H1 (cell line): ENCODE measurements at regions not wholly inside any gene's neighbourhood (a gene's known extent, or its start where the extent isn't known, plus 50 kb on each side); places are given as distances from the start of the nearest gene placed in this dataset.

Experiments used
- CTCF ChIA-PET: fragments of 300-600 bp; sonication (Branson Sonifier 250); formaldehyde crosslinking; loops from one replicate; lab custom pipeline; 2021; ENCODE audit not compliant: partially characterized antibody; lab: Charles Lee
- POLR2A ChIA-PET: fragments of 300-600 bp; sonication (Branson Sonifier 250); formaldehyde crosslinking; loops from one replicate; lab custom pipeline; 2021; ENCODE audit warnings: inconsistent platforms; ENCODE audit not compliant: partially characterized antibody; lab: Charles Lee
- DNase-seq, 2 experiments: peaks; one replicate each; pipeline versions ENCODE4 v3.0.0 to v3.0.0-alpha.2; 2010 to 2022; ENCODE audit warnings: low spot score in 2 of 2, low read depth in 1 of 2, mixed read lengths in 1 of 2
- FAIRE-seq: peaks from 2 replicates; lab custom pipeline; 2011; peaks lifted over from hg19 to GRCh38; lab: Jason Lieb, UNC
- H2AFZ ChIP-seq: 2 replicates; pipeline ENCODE4 v1.8.1; 2012; ENCODE audit warnings: low read length, inconsistent platforms
- H2AK5ac ChIP-seq: 2 replicates; pipeline ENCODE4 v1.6.1; 2013; ENCODE audit warnings: low read depth, low read length
- H2BK120ac ChIP-seq: replicated peaks from 2 replicates; pipeline ENCODE3; 2013; ENCODE audit warnings: low read depth, low read length, inconsistent platforms
- H2BK12ac ChIP-seq: 2 replicates; pipeline ENCODE4 v1.6.1; 2013; ENCODE audit warnings: low read depth, low read length
- H2BK15ac ChIP-seq: 2 replicates; pipeline ENCODE4 v1.6.1; 2013; ENCODE audit warnings: low read length
- H2BK20ac ChIP-seq: 2 replicates; pipeline ENCODE4 v1.6.1; 2013; ENCODE audit warnings: low read length
- H2BK5ac ChIP-seq: 2 replicates; pipeline ENCODE4 v1.6.1; 2013; ENCODE audit warnings: low read depth, low read length
- H3K14ac ChIP-seq: 2 replicates; pipeline ENCODE4 v1.6.1; 2013; ENCODE audit warnings: inconsistent platforms; ENCODE audit not compliant: insufficient read length
- H3K18ac ChIP-seq: 2 replicates; pipeline ENCODE4 v1.6.1; 2013; ENCODE audit warnings: low read length; ENCODE audit errors: extremely low read depth
- H3K23ac ChIP-seq: 2 replicates; pipeline ENCODE4 v1.6.1; 2013; ENCODE audit warnings: inconsistent platforms; ENCODE audit not compliant: insufficient read length
- H3K23me2 ChIP-seq: 2 replicates; pipeline ENCODE4 v1.6.1; 2013; ENCODE audit warnings: low read depth, low read length
- H3K27ac ChIP-seq: 2 replicates; pipeline ENCODE4 v1.6.1; 2011; ENCODE audit warnings: low read depth, low read length, inconsistent platforms
- H3K27me3 ChIP-seq, 4 experiments: replicated peaks in 1 of 4; 1 replicate in 1 of 4; 2 replicates in 3 of 4; pipeline versions ENCODE4 v1.6.1 to v1.8.1; 2011 to 2013; ENCODE audit warnings: low read length in 3 of 4, mild to moderate bottlenecking in 3 of 4, inconsistent platforms in 2 of 4, mixed read lengths in 2 of 4, moderate library complexity in 1 of 4; ENCODE audit not compliant: control insufficient read depth in 3 of 4, insufficient read depth in 3 of 4; ENCODE audit errors: extremely low read depth in 1 of 4
- H3K36me3 ChIP-seq, 4 experiments: 2 replicates each; pipeline versions ENCODE4 v1.6.1 to v1.8.1; 2011 to 2013; ENCODE audit warnings: mild to moderate bottlenecking in 4 of 4, low read length in 3 of 4, moderate library complexity in 2 of 4, control low read depth in 1 of 4, inconsistent platforms in 1 of 4; ENCODE audit not compliant: insufficient read depth in 4 of 4, control insufficient read depth in 2 of 4
- H3K4ac ChIP-seq: replicated peaks from 2 replicates; pipeline ENCODE3; 2013; ENCODE audit warnings: low read length, low read depth, mixed read lengths, inconsistent platforms; ENCODE audit not compliant: insufficient read length
- H3K4me1 ChIP-seq, 4 experiments: replicated peaks in 1 of 4; 1 replicate in 1 of 4; 2 replicates in 3 of 4; pipeline versions ENCODE4 v1.6.1 to v1.8.1; 2011 to 2013; ENCODE audit warnings: low read length in 3 of 4, inconsistent platforms in 2 of 4, mixed read lengths in 1 of 4; ENCODE audit not compliant: insufficient read depth in 4 of 4, control insufficient read depth in 3 of 4
- H3K4me2 ChIP-seq, 2 experiments: 2 replicates each; pipeline versions ENCODE4 v1.6.1 to v1.8.1; 2011 to 2013; ENCODE audit warnings: low read depth in 2 of 2, low read length in 2 of 2, control low read depth in 1 of 2, inconsistent platforms in 1 of 2, mild to moderate bottlenecking in 1 of 2; ENCODE audit not compliant: insufficient read depth in 1 of 2
- H3K4me3 ChIP-seq, 4 experiments: fragments of 200-600, 300-600 bp in 1 of 4; sonication (generic), shearing (Covaris generic), sonication (Bioruptor Twin) in 1 of 4; 2 replicates each; pipeline versions ENCODE4 v1.5.1 to v1.8.1; 2011 to 2016; ENCODE audit warnings: low read length in 4 of 4, low read depth in 3 of 4, control low read depth in 2 of 4, inconsistent platforms in 2 of 4, mild to moderate bottlenecking in 2 of 4, mixed read lengths in 1 of 4, moderate library complexity in 1 of 4; ENCODE audit not compliant: insufficient read depth in 2 of 4; ENCODE audit errors: extremely low read depth in 1 of 4
- H3K56ac ChIP-seq: replicated peaks from 2 replicates; pipeline ENCODE3; 2013; ENCODE audit warnings: low read depth, mild to moderate bottlenecking, mixed read lengths, low read length, inconsistent platforms; ENCODE audit not compliant: insufficient read length
- H3K79me1 ChIP-seq: 2 replicates; pipeline ENCODE4 v1.6.1; 2013; ENCODE audit warnings: low read depth, low read length, control low read depth
- H3K79me2 ChIP-seq, 2 experiments: 2 replicates each; pipeline versions ENCODE4 v1.6.1 to v1.8.1; 2012 to 2013; ENCODE audit warnings: low read length in 2 of 2, mild to moderate bottlenecking in 2 of 2, inconsistent platforms in 1 of 2; ENCODE audit not compliant: insufficient read depth in 2 of 2, control insufficient read depth in 1 of 2
- H3K9ac ChIP-seq, 4 experiments: replicated peaks in 1 of 4; 1 replicate in 1 of 4; 2 replicates in 3 of 4; pipeline versions ENCODE4 v1.6.1 to v1.8.1; 2011 to 2013; ENCODE audit warnings: low read depth in 3 of 4, low read length in 3 of 4, control low read depth in 2 of 4, mild to moderate bottlenecking in 2 of 4, moderate library complexity in 2 of 4, inconsistent platforms in 1 of 4; ENCODE audit errors: extremely low read depth in 1 of 4
- H3K9me3 ChIP-seq, 2 experiments: 2 replicates each; pipeline versions ENCODE4 v1.6.1 to v1.8.1; 2012 to 2013; ENCODE audit warnings: mild to moderate bottlenecking in 2 of 2, moderate library complexity in 2 of 2, control low read depth in 1 of 2, inconsistent platforms in 1 of 2, low read depth in 1 of 2, low read length in 1 of 2, mixed read lengths in 1 of 2; ENCODE audit not compliant: insufficient read depth in 2 of 2
- H4K20me1 ChIP-seq, 2 experiments: replicated peaks in 1 of 2; 2 replicates each; pipeline versions ENCODE3 to v1.8.1; 2011 to 2013; ENCODE audit warnings: inconsistent platforms in 2 of 2, low read length in 2 of 2, mild to moderate bottlenecking in 1 of 2; ENCODE audit not compliant: insufficient read depth in 2 of 2, control insufficient read depth in 1 of 2
- H4K5ac ChIP-seq: 2 replicates; pipeline ENCODE4 v1.6.1; 2013; ENCODE audit warnings: low read length, low read depth, mixed read lengths, inconsistent platforms; ENCODE audit not compliant: insufficient read length
- H4K8ac ChIP-seq: 2 replicates; pipeline ENCODE4 v1.8.0; 2013; ENCODE audit warnings: mild to moderate bottlenecking, moderate library complexity, low read length, inconsistent platforms; ENCODE audit not compliant: insufficient read depth; ENCODE audit errors: extremely low read depth
- H4K91ac ChIP-seq: replicated peaks from 2 replicates; pipeline ENCODE3; 2013; ENCODE audit warnings: low read length, mixed read lengths, inconsistent platforms; ENCODE audit not compliant: insufficient read length
- CBX5 ChIP-seq: fragments of 300-800, 300-1000 bp; sonication (generic); IDR thresholded peaks from 2 replicates; pipeline ENCODE4 v1.7.1; 2016; ENCODE audit warnings: antibody characterized with exemption, low read length, low read depth
- POU5F1 ChIP-seq: IDR thresholded peaks from 2 replicates; pipeline ENCODE4 v1.6.1; 2011; ENCODE audit warnings: low read depth, mild to moderate bottlenecking, low read length, moderate library complexity
- RXRA ChIP-seq: IDR thresholded peaks from 2 replicates; pipeline ENCODE4 v1.6.1; 2011; ENCODE audit warnings: low read depth, mild to moderate bottlenecking, low read length, moderate library complexity; ENCODE audit not compliant: insufficient read depth
- SP4 ChIP-seq: IDR thresholded peaks from 2 replicates; pipeline ENCODE4 v1.6.1; 2012; ENCODE audit warnings: low read length, inconsistent platforms
- WGBS, 2 experiments: shearing (Covaris generic) in 1 of 2; methylation state at CpG; one replicate each; pipeline versions ENCODE4 v1.1.6 to v1.1.7; 2013 to 2015; ENCODE audit warnings: low lambda C conversion rate in 2 of 2, mixed read lengths in 2 of 2, inconsistent platforms in 1 of 2, low coverage in 1 of 2, missing lambda C conversion rate in 1 of 2; ENCODE audit not compliant: insufficient replicate concordance in 2 of 2, insufficient coverage in 1 of 2, insufficient read length in 1 of 2; ENCODE audit errors: extremely low coverage in 1 of 2, missing lambda C conversion rate in 1 of 2; 5-methylcytosine and 5-hydroxymethylcytosine counted together

- Histone ChIP-seq H3K14ac (no peak overlapping the region), H3K79me1 (no peaks in the 10 kb centered on the region), H3K36me3 (no peaks in the 10 kb centered on the region; a peak in 1 of 8 replicates), H3K27ac (no peak overlapping the region), H3K4me2 (no peak overlapping the region), H3K4ac (no peak overlapping the region), H2BK12ac (no peak overlapping the region), H2BK120ac (no peak overlapping the region), H3K56ac (no peak overlapping the region), H2AFZ (no peak overlapping the region), H4K5ac (no peak overlapping the region), H3K27me3 (no peaks in the 10 kb centered on the region), H3K9ac (no peak overlapping the region), H3K23me2 (no peaks in the 10 kb centered on the region), H3K4me3 (no peak overlapping the region), H2BK15ac (no peak overlapping the region), H3K9me3 (peaks cover 56 to 65% of the 10 kb centered on the region in 2 experiments), H3K23ac (no peak overlapping the region), H3K18ac (no peak overlapping the region), H3K4me1 (no peaks in the 10 kb centered on the region), H2AK5ac (no peak overlapping the region), H3K79me2 (no peaks in the 10 kb centered on the region), H4K91ac (no peak overlapping the region), H4K8ac (no peak overlapping the region), H2BK20ac (no peak overlapping the region), H4K20me1 (no peaks in the 10 kb centered on the region), H2BK5ac (no peak overlapping the region)
- ChIA-PET CTCF (no interaction called here), POLR2A (no interaction called here)
- WGBS, 2 experiments, result 76% methylated on average over 1 of the region's 1 CpG; no CpG with 5 or more reads in 1 of the 2 experiments
- DNase-seq, result no peak
- FAIRE-seq, result no peak
- no peak for TF ChIP-seq POU5F1
- no peak for TF ChIP-seq SP4
- no peak for TF ChIP-seq RXRA
- TF ChIP-seq CBX5, result no peak
These were observed 465.6 kb downstream of the SOCS6 start for GRCh38 chr18:70754486-70754885.
